Fibroblast of skin of back (primary cell): ENCODE measurements at regions not wholly inside any gene's neighbourhood (a gene's known extent, or its start where the extent isn't known, plus 50 kb on each side); places are given as distances from the start of the nearest gene placed in this dataset.

Source experiments
- DNase-seq: peaks from one replicate; pipeline ENCODE4 v3.0.0-alpha.2; 2013

GRCh38 chr14:22095860-22096513, 422.4 kb upstream of the OR4E1 start:
- DNase-seq: no peak

GRCh38 chr14:22089940-22090339, 416.3 kb upstream of the OR4E1 start:
- no peak for DNase-seq

- peak; percentile 15 for DNase-seq
These were observed 415.2 kb upstream of the OR4E1 start for GRCh38 chr14:22088614-22089342.

GRCh38 chr14:22086131-22086530, 412.5 kb upstream of the OR4E1 start:
- DNase-seq: no peak

GRCh38 chr14:22084393-22085281, 411.0 kb upstream of the OR4E1 start:
- DNase-seq: peak; percentile 45

GRCh38 chr14:22081337-22081736, 407.7 kb upstream of the OR4E1 start:
- no peak for DNase-seq

- no peak for DNase-seq
These were observed 406.1 kb upstream of the OR4E1 start for GRCh38 chr14:22079766-22080165.

GRCh38 chr14:22073801-22074200, 400.2 kb upstream of the OR4E1 start:
- DNase-seq: no peak

- no peak for DNase-seq
These were observed 397.4 kb upstream of the OR4E1 start for GRCh38 chr14:22071006-22071405.

- no peak for DNase-seq
These were observed 396.7 kb upstream of the OR4E1 start for GRCh38 chr14:22070119-22070982.

- DNase-seq: no peak
These were observed 391.7 kb upstream of the OR4E1 start for GRCh38 chr14:22065347-22065746.

GRCh38 chr14:22059201-22059600, 385.6 kb upstream of the OR4E1 start:
- no peak for DNase-seq

- DNase-seq: no peak
These were observed 379.2 kb upstream of the OR4E1 start for GRCh38 chr14:22052795-22053194.

- DNase-seq: no peak
These were observed 373.5 kb upstream of the OR4E1 start for GRCh38 chr14:22047115-22047514.

GRCh38 chr14:22046063-22046462, 372.4 kb upstream of the OR4E1 start:
- DNase-seq: no peak

GRCh38 chr14:22044193-22044592, 370.6 kb upstream of the OR4E1 start:
- DNase-seq: no peak

GRCh38 chr14:22040781-22041125, 367.1 kb upstream of the OR4E1 start:
- no peak for DNase-seq

- no peak for DNase-seq
These were observed 366.5 kb upstream of the OR4E1 start for GRCh38 chr14:22039938-22040780.

- no peak for DNase-seq
These were observed 363.1 kb upstream of the OR4E1 start for GRCh38 chr14:22036541-22037239.

- DNase-seq: no peak
These were observed 352.9 kb upstream of the OR4E1 start for GRCh38 chr14:22026527-22026926.

GRCh38 chr14:22025879-22026278, 352.3 kb upstream of the OR4E1 start:
- no peak for DNase-seq
